ENCODE measurements at regions not wholly inside any gene's neighbourhood (a gene's known extent, or its start where the extent isn't known, plus 50 kb on each side); places are given as distances from the start of the nearest gene placed in this dataset.

GRCh38 chr9:78541868-78542443 lies 245.0 kb downstream of the PSAT1 start:
- TF ChIP-seq, protein P1, sequence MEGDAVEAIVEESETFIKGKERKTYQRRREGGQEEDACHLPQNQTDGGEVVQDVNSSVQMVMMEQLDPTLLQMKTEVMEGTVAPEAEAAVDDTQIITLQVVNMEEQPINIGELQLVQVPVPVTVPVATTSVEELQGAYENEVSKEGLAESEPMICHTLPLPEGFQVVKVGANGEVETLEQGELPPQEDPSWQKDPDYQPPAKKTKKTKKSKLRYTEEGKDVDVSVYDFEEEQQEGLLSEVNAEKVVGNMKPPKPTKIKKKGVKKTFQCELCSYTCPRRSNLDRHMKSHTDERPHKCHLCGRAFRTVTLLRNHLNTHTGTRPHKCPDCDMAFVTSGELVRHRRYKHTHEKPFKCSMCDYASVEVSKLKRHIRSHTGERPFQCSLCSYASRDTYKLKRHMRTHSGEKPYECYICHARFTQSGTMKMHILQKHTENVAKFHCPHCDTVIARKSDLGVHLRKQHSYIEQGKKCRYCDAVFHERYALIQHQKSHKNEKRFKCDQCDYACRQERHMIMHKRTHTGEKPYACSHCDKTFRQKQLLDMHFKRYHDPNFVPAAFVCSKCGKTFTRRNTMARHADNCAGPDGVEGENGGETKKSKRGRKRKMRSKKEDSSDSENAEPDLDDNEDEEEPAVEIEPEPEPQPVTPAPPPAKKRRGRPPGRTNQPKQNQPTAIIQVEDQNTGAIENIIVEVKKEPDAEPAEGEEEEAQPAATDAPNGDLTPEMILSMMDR (conservative IDR thresholded peaks at IDR 0.05 in 1 of 2, IDR thresholded peaks at IDR 0.05 in 1 of 2; ENCODE audit: extremely low read depth in 1 of 2, insufficient read depth in 1 of 2, low read depth in 1 of 2, low read length in 2 of 2) = no peak
- TF ChIP-seq EZH2 (IDR thresholded peaks at IDR 0.05; ENCODE audit: borderline replicate concordance, low read length) = no peak
